NT2/D1 (cell line): ENCODE measurements at regions not wholly inside any gene's neighbourhood (a gene's known extent, or its start where the extent isn't known, plus 50 kb on each side); places are given as distances from the start of the nearest gene placed in this dataset.
A peak's percentile ranks its signal among the peaks of the same experiment; 100 is the strongest.

ENCODE experiments used
- DNase-seq: peaks from one replicate; pipeline ENCODE4 v3.0.0-alpha.2; 2011; ENCODE audit warnings: low read depth, low spot score
- H3K27me3 ChIP-seq: 2 replicates; pipeline ENCODE4 v1.6.0; 2011; ENCODE audit warnings: mild to moderate bottlenecking; ENCODE audit not compliant: insufficient read length, insufficient read depth
- H3K36me3 ChIP-seq: 2 replicates; pipeline ENCODE4 v1.6.1; 2011; ENCODE audit warnings: mild to moderate bottlenecking, low read length, mixed read lengths; ENCODE audit not compliant: insufficient read depth, insufficient read length
- H3K4me1 ChIP-seq: 2 replicates; pipeline ENCODE4 v1.5.1; 2011; ENCODE audit not compliant: insufficient read depth, insufficient read length
- H3K4me3 ChIP-seq: 2 replicates; pipeline ENCODE4 v1.5.1; 2011; ENCODE audit warnings: low read depth; ENCODE audit not compliant: insufficient read length
- H3K9ac ChIP-seq: 2 replicates; pipeline ENCODE4 v1.6.0; 2011; ENCODE audit warnings: low read depth; ENCODE audit not compliant: insufficient read length
- H3K9me3 ChIP-seq: 2 replicates; pipeline ENCODE4 v1.5.1; 2011; ENCODE audit warnings: mild to moderate bottlenecking, low read length; ENCODE audit not compliant: insufficient read depth
- SUZ12 ChIP-seq: IDR thresholded peaks from 2 replicates; pipeline ENCODE4 v1.6.1; 2011; ENCODE audit not compliant: insufficient read length, insufficient read depth; ENCODE audit errors: extremely low read depth
- YY1 ChIP-seq: IDR thresholded peaks from 2 replicates; pipeline ENCODE4 v1.6.1; 2011; ENCODE audit not compliant: insufficient read length, insufficient read depth
- ZNF274 ChIP-seq: IDR thresholded peaks from 2 replicates; pipeline ENCODE4 v1.6.1; 2011; ENCODE audit warnings: mild to moderate bottlenecking, low read depth, low read length

DNA sequence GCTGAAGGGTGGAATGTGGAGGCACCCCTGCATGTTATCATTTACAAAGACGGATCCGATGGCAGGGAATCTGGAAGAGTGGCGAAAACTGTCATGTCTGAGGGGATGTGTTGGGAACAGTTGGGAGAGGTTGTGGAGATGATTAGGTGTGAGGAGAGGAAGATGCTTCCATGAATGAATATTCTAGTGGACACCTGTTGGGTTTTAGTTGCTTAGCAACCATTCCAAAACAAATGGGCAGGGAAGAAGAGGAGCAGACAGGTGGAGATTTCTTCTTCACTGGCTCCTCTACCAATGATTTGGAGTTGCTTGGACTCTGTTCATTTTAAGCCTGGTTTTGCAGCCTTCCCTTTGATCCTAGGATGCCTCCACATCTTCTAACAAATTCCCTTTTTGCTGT is 465.3 kb upstream of the CLINT1 start:
- Histone ChIP-seq H3K36me3 (no peaks in the 10 kb centered on the region), H3K4me1 (peaks cover 2% of the 10 kb centered on the region), H3K4me3 (no peak overlapping the region), H3K9me3 (no peaks in the 10 kb centered on the region), H3K27me3 (no peaks in the 10 kb centered on the region), H3K9ac (no peak overlapping the region)
- TF ChIP-seq ZNF274 (no peak), SUZ12 (no peak), YY1 (no peak)
- DNase-seq, result no peak

DNA sequence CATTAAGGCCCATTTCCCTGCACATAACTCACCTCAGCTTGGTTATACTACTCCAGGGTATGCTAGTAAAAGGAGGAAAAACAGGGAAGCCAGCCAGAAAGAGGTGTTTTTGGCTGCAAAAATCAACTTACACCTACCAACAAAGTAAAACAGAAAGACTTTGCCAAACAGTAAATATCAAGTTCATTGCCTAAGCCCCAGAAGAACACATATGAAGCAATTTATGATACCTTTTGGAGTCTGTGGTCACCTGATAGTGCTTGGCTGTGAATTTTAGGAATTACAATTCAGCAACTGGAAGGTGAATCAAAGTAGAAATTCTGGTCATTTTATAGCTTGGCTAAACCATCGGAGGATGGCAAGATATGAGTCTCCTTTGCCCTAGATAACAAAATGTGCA is 463.7 kb upstream of the CLINT1 start:
- TF ChIP-seq SUZ12 (no peak), YY1 (no peak), ZNF274 (no peak)

GRCh38 chr5:158320934-158321333 is 462.0 kb upstream of the CLINT1 start:
- no peak overlapping the region for H3K9ac ChIP-seq
- no peak overlapping the region for H3K4me3 ChIP-seq
- TF ChIP-seq ZNF274, result no peak
- peaks cover 2% of the 10 kb centered on the region for H3K4me1 ChIP-seq
- H3K9me3 ChIP-seq, result no peaks in the 10 kb centered on the region
- H3K36me3 ChIP-seq, result no peaks in the 10 kb centered on the region
- H3K27me3 ChIP-seq, result no peaks in the 10 kb centered on the region
- DNase-seq, result no peak

More for the DNA sequence above, 463.7 kb upstream of the CLINT1 start:
- no peak for DNase-seq
- Histone ChIP-seq H3K9me3 (no peaks in the 10 kb centered on the region), H3K9ac (no peak overlapping the region), H3K27me3 (no peaks in the 10 kb centered on the region), H3K4me3 (no peak overlapping the region), H3K36me3 (no peaks in the 10 kb centered on the region), H3K4me1 (peaks cover 2% of the 10 kb centered on the region)

DNA sequence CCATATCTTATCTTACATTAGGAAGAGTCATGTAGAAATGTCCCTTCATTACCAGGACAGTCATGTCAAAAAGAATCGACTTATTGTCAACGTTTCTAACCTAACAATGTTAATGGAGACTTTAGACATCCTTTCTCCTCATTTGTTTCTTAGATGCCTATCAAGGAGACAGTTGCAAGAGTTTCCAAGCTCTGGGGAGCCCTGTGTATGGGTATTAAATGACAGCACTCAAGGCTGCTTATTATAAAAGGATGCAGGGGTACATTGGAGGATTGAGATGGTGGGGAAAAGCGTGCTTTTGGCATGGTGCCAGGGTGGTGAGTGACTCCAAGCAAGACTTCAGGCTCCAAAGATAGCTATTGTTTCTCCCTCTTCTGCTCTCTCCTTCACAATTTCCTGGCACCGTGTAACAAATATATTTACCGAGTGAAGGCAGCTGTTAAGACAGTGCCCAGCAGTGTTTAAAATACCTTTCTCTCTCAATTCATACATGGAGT is 461.3 kb upstream of the CLINT1 start:
- Histone ChIP-seq H3K27me3 (no peaks in the 10 kb centered on the region), H3K4me1 (peaks cover 2% of the 10 kb centered on the region), H3K4me3 (no peak overlapping the region), H3K9me3 (no peaks in the 10 kb centered on the region), H3K9ac (no peak overlapping the region), H3K36me3 (no peaks in the 10 kb centered on the region)
- DNase-seq, result no peak
- no peak for TF ChIP-seq SUZ12

GRCh38 chr5:158317507-158317906 is 458.6 kb upstream of the CLINT1 start:
- Histone ChIP-seq H3K36me3 (no peaks in the 10 kb centered on the region), H3K9ac (no peak overlapping the region), H3K4me3 (no peak overlapping the region), H3K4me1 (peaks cover 2% of the 10 kb centered on the region), H3K27me3 (no peaks in the 10 kb centered on the region), H3K9me3 (no peaks in the 10 kb centered on the region)
- TF ChIP-seq ZNF274 (no peak), SUZ12 (no peak), YY1 (no peak)
- no peak for DNase-seq

- H3K4me1 ChIP-seq, result no peaks in the 10 kb centered on the region
- no peaks in the 10 kb centered on the region for H3K27me3 ChIP-seq
- no peak overlapping the region for H3K4me3 ChIP-seq
- TF ChIP-seq ZNF274, result no peak
- no peak for TF ChIP-seq SUZ12
- no peak for TF ChIP-seq YY1
- DNase-seq, result peak; percentile 39
- no peaks in the 10 kb centered on the region for H3K9me3 ChIP-seq
- no peaks in the 10 kb centered on the region for H3K36me3 ChIP-seq
- H3K9ac ChIP-seq, result peak overlapping the region; percentile 56
These were observed 455.0 kb upstream of the CLINT1 start for GRCh38 chr5:158313733-158314464.

- Histone ChIP-seq H3K4me1 (no peaks in the 10 kb centered on the region), H3K27me3 (no peaks in the 10 kb centered on the region), H3K4me3 (no peak overlapping the region), H3K36me3 (no peaks in the 10 kb centered on the region), H3K9me3 (no peaks in the 10 kb centered on the region), H3K9ac (peak overlapping the region; percentile 56)
- DNase-seq, result no peak
- no peak for TF ChIP-seq YY1
- no peak for TF ChIP-seq ZNF274
- TF ChIP-seq SUZ12, result no peak
These were observed 454.2 kb upstream of the CLINT1 start for GRCh38 chr5:158313027-158313732.
